ENCODE measurements at regions not wholly inside any gene's neighbourhood (a gene's known extent, or its start where the extent isn't known, plus 50 kb on each side); places are given as distances from the start of the nearest gene placed in this dataset.

- Histone ChIP-seq H3K9ac (ENCODE audit: control insufficient read depth, extremely low read depth, insufficient read depth, low read length) (no peak overlapping the region), H2AFZ (ENCODE audit: control insufficient read depth, low read length) (no peak overlapping the region), H3K4me1 (ENCODE audit: control insufficient read depth, extremely low read depth, insufficient read depth, low read length) (peaks cover 4% of the 10 kb centered on the region), H3K4me2 (ENCODE audit: control insufficient read depth, extremely low read depth, insufficient read depth, low read depth, low read length) (no peak overlapping the region), H3K36me3 (ENCODE audit: control insufficient read depth in 2 of 2, extremely low read depth in 1 of 2, insufficient read depth in 2 of 2, low read length in 2 of 2) (no peaks in the 10 kb centered on the region), H3K79me2 (ENCODE audit: control insufficient read depth, insufficient read depth, low read length) (no peaks in the 10 kb centered on the region), H3K27me3 (ENCODE audit: control insufficient read depth, extremely low read depth, insufficient read depth, low read length) (no peaks in the 10 kb centered on the region), H3K4me3 (ENCODE audit: control insufficient read depth in 2 of 3, extremely low read depth in 1 of 3, insufficient read depth in 2 of 3, low read depth in 1 of 3, low read length in 3 of 3) (no peak overlapping the region), H3K9me3 (ENCODE audit: control insufficient read depth, low read depth, low read length) (no peaks in the 10 kb centered on the region), H3K27ac (ENCODE audit: control insufficient read depth, insufficient read depth, low read length) (no peak overlapping the region), H4K20me1 (ENCODE audit: control insufficient read depth, extremely low read depth, insufficient read depth, low read length) (no peaks in the 10 kb centered on the region), H3K9me1 (ENCODE audit: control insufficient read depth, extremely low read depth, insufficient read depth, low read length) (no peaks in the 10 kb centered on the region)
- peak; percentile 60 for FAIRE-seq
- no peak for DNase-seq (ENCODE audit: low read depth, low spot score)
- dilution Hi-C loops (cut with MboI; ENCODE audit: extremely low pct_ligation_motif_present, low sequenced_read_pairs): no loop called here
- TF ChIP-seq EZH2 (IDR thresholded peaks at IDR 0.05; ENCODE audit: low read length) (no peak), CTCF (optimal IDR thresholded peaks at IDR 0.05 in 1 of 3, IDR thresholded peaks at IDR 0.05 in 1 of 3, conservative IDR thresholded peaks at IDR 0.05 in 1 of 3; ENCODE audit: extremely low read depth in 1 of 3, insufficient read depth in 2 of 3, low read length in 3 of 3) (no peak)
These were observed 264.2 kb upstream of the TNP1 start for GRCh38 chr2:217124050-217124449.

GRCh38 chr2:217121565-217121964 lies 261.7 kb upstream of the TNP1 start:
- H3K9ac ChIP-seq (ENCODE audit: control insufficient read depth, extremely low read depth, insufficient read depth, low read length): no peak overlapping the region
- no peaks in the 10 kb centered on the region for H3K27me3 ChIP-seq (ENCODE audit: control insufficient read depth, extremely low read depth, insufficient read depth, low read length)
- H3K4me2 ChIP-seq (ENCODE audit: control insufficient read depth, extremely low read depth, insufficient read depth, low read depth, low read length): no peak overlapping the region
- no peak for TF ChIP-seq CTCF (optimal IDR thresholded peaks at IDR 0.05 in 1 of 3, IDR thresholded peaks at IDR 0.05 in 1 of 3, conservative IDR thresholded peaks at IDR 0.05 in 1 of 3; ENCODE audit: extremely low read depth in 1 of 3, insufficient read depth in 2 of 3, low read length in 3 of 3)
- FAIRE-seq: no peak
- no peaks in the 10 kb centered on the region for H3K9me3 ChIP-seq (ENCODE audit: control insufficient read depth, low read depth, low read length)
- H3K9me1 ChIP-seq (ENCODE audit: control insufficient read depth, extremely low read depth, insufficient read depth, low read length): no peaks in the 10 kb centered on the region
- dilution Hi-C loops (cut with MboI; ENCODE audit: extremely low pct_ligation_motif_present, low sequenced_read_pairs): no loop called here
- no peak overlapping the region for H3K27ac ChIP-seq (ENCODE audit: control insufficient read depth, insufficient read depth, low read length)
- no peak for DNase-seq (ENCODE audit: low read depth, low spot score)
- no peak overlapping the region for H2AFZ ChIP-seq (ENCODE audit: control insufficient read depth, low read length)
- no peak overlapping the region for H3K4me3 ChIP-seq (ENCODE audit: control insufficient read depth in 2 of 3, extremely low read depth in 1 of 3, insufficient read depth in 2 of 3, low read depth in 1 of 3, low read length in 3 of 3)
- H3K4me1 ChIP-seq (ENCODE audit: control insufficient read depth, extremely low read depth, insufficient read depth, low read length): peaks cover 4% of the 10 kb centered on the region
- H3K79me2 ChIP-seq (ENCODE audit: control insufficient read depth, insufficient read depth, low read length): no peaks in the 10 kb centered on the region
- H4K20me1 ChIP-seq (ENCODE audit: control insufficient read depth, extremely low read depth, insufficient read depth, low read length): no peaks in the 10 kb centered on the region
- H3K36me3 ChIP-seq (ENCODE audit: control insufficient read depth in 2 of 2, extremely low read depth in 1 of 2, insufficient read depth in 2 of 2, low read length in 2 of 2): no peaks in the 10 kb centered on the region

All from keratinocyte (primary cell).